ENCODE measurements at regions not wholly inside any gene's neighbourhood (a gene's known extent, or its start where the extent isn't known, plus 50 kb on each side); places are given as distances from the start of the nearest gene placed in this dataset.

DNA sequence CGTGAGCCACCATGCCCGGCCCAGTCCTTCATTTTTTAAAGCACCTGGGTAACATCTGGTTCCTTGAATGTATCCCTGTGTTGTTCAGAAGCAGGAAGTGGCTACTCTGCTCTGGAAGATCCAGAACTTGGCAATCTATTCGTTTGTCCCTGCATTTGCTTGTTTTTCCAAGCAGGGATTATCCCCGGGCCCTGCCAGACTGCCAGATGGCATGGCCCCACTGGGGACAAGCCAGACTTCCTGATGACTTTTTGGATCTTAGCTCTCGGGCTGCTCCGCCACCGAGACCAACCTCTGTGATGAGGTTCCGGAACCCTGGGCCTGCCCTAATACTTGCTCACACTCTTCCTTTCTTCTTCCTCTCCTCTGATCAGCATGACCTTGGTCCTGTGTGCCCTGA, 496.7 kb downstream of the TYW1 start:
- TF ChIP-seq, protein P1, sequence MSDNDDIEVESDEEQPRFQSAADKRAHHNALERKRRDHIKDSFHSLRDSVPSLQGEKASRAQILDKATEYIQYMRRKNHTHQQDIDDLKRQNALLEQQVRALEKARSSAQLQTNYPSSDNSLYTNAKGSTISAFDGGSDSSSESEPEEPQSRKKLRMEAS (IDR thresholded peaks at IDR 0.05) = no peak
- TF ChIP-seq KDM4A (IDR thresholded peaks at IDR 0.05; ENCODE audit: low read depth, low read length, severe bottlenecking) (no peak), JUND (IDR thresholded peaks at IDR 0.05; ENCODE audit: low read length) (no peak), RBBP5 (IDR thresholded peaks at IDR 0.05; ENCODE audit: borderline replicate concordance, low read depth, low read length) (no peak), POLR2A (IDR thresholded peaks at IDR 0.05; ENCODE audit: control extremely low read depth in 1 of 2, low read depth in 2 of 2, low read length in 2 of 2) (no peak), GTF2F1 (IDR thresholded peaks at IDR 0.05; ENCODE audit: borderline replicate concordance, low read depth, low read length) (no peak), SIN3A (conservative IDR thresholded peaks at IDR 0.05 in 1 of 2, IDR thresholded peaks at IDR 0.05 in 1 of 2; ENCODE audit: low read depth in 1 of 2, low read length in 2 of 2) (no peak), SIX5 (IDR thresholded peaks at IDR 0.05; ENCODE audit: low read depth, low read length) (no peak), TEAD4 (IDR thresholded peaks at IDR 0.05; ENCODE audit: low read depth, low read length) (no peak), POLR2AphosphoS5 (IDR thresholded peaks at IDR 0.05; ENCODE audit: low read depth, low read length) (no peak), CTCF (IDR thresholded peaks at IDR 0.05; ENCODE audit: control extremely low read depth in 1 of 3, insufficient read depth in 1 of 3, low read depth in 1 of 3, low read length in 3 of 3) (no peak), PHF8 (conservative IDR thresholded peaks at IDR 0.05; ENCODE audit: low read depth, low read length) (no peak), ATF3 (IDR thresholded peaks at IDR 0.05; ENCODE audit: insufficient read depth, low read depth, low read length) (no peak)

All from H1 (cell line).